Subcutaneous abdominal adipose tissue (tissue), 5 donors: ENCODE measurements at regions not wholly inside any gene's neighbourhood (a gene's known extent, or its start where the extent isn't known, plus 50 kb on each side); places are given as distances from the start of the nearest gene placed in this dataset.

Experiments
- H3K27ac ChIP-seq: one replicate; pipeline ENCODE4 v1.7.0; 2013; ENCODE audit warnings: low read depth, mild to moderate bottlenecking, inconsistent platforms, low read length, moderate library complexity
- H3K27me3 ChIP-seq, 5 donors: one replicate each; pipeline ENCODE4 v1.7.0; 2013; ENCODE audit warnings: low read length in 5 of 5, inconsistent platforms in 1 of 5; ENCODE audit not compliant: control insufficient read depth in 5 of 5, insufficient read depth in 4 of 5
- H3K36me3 ChIP-seq, 5 donors: one replicate each; pipeline ENCODE4 v1.7.0; 2013; ENCODE audit warnings: low read length in 5 of 5; ENCODE audit not compliant: control insufficient read depth in 5 of 5, insufficient read depth in 5 of 5
- H3K4me1 ChIP-seq, 5 donors: one replicate each; pipeline ENCODE4 v1.7.0; 2013; ENCODE audit warnings: low read length in 5 of 5, mild to moderate bottlenecking in 3 of 5, moderate library complexity in 1 of 5; ENCODE audit not compliant: control insufficient read depth in 5 of 5, insufficient read depth in 5 of 5
- H3K4me3 ChIP-seq, 5 donors: one replicate each; pipeline ENCODE4 v1.7.0; 2013; ENCODE audit warnings: low read length in 5 of 5, low read depth in 1 of 5
- H3K9ac ChIP-seq, 5 donors: one replicate each; pipeline ENCODE4 v1.7.0; 2013; ENCODE audit warnings: low read length in 5 of 5, mild to moderate bottlenecking in 4 of 5, moderate library complexity in 3 of 5
- H3K9me3 ChIP-seq, 5 donors: one replicate each; pipeline ENCODE4 v1.7.0; 2013; ENCODE audit warnings: low read length in 5 of 5; ENCODE audit not compliant: control insufficient read depth in 5 of 5
- donor health status: healthy.
- donor health status: healthy.
- donor health status: healthy.
- donor health status: healthy.
- donor health status: healthy.

GRCh38 chr12:88420457-88420856, 159.8 kb downstream of the KITLG start:
- no peaks in the 10 kb centered on the region for H3K36me3 ChIP-seq
- H3K27ac ChIP-seq: no peak overlapping the region
- H3K9me3 ChIP-seq: no peaks in the 10 kb centered on the region
- no peak overlapping the region for H3K4me3 ChIP-seq
- no peak overlapping the region for H3K9ac ChIP-seq
- no peaks in the 10 kb centered on the region for H3K27me3 ChIP-seq
- peaks cover 0 to 8% (median 4%) of the 10 kb centered on the region in 5 donors for H3K4me1 ChIP-seq

GRCh38 chr12:88424791-88425730, 155.2 kb downstream of the KITLG start:
- no peak overlapping the region for H3K9ac ChIP-seq
- no peak overlapping the region for H3K4me3 ChIP-seq
- H3K9me3 ChIP-seq: peaks cover 0 to 5% (median 3%) of the 10 kb centered on the region in 5 donors
- no peaks in the 10 kb centered on the region for H3K27me3 ChIP-seq
- peaks cover 0 to 4% (median 0%) of the 10 kb centered on the region in 5 donors for H3K4me1 ChIP-seq
- H3K27ac ChIP-seq: no peak overlapping the region
- no peaks in the 10 kb centered on the region for H3K36me3 ChIP-seq

- no peaks in the 10 kb centered on the region for H3K36me3 ChIP-seq
- H3K9ac ChIP-seq: no peak overlapping the region
- H3K9me3 ChIP-seq: peaks cover 0 to 5% (median 3%) of the 10 kb centered on the region in 5 donors
- H3K4me1 ChIP-seq: peaks cover 0 to 5% (median 0%) of the 10 kb centered on the region in 5 donors
- H3K4me3 ChIP-seq: no peak overlapping the region
- no peak overlapping the region for H3K27ac ChIP-seq
- no peaks in the 10 kb centered on the region for H3K27me3 ChIP-seq
These were observed 151.9 kb downstream of the KITLG start for GRCh38 chr12:88428350-88428749.

GRCh38 chr12:88431246-88431645, 149.0 kb downstream of the KITLG start:
- no peak overlapping the region for H3K4me3 ChIP-seq
- H3K36me3 ChIP-seq: no peaks in the 10 kb centered on the region
- no peak overlapping the region for H3K9ac ChIP-seq
- H3K27me3 ChIP-seq: no peaks in the 10 kb centered on the region
- H3K4me1 ChIP-seq: peaks cover 0 to 5% (median 0%) of the 10 kb centered on the region in 5 donors
- peaks cover 0 to 5% (median 3%) of the 10 kb centered on the region in 5 donors for H3K9me3 ChIP-seq
- H3K27ac ChIP-seq: no peak overlapping the region

GRCh38 chr12:88432531-88433490, 147.5 kb downstream of the KITLG start:
- Histone ChIP-seq H3K27ac (no peak overlapping the region), H3K9me3 (peaks cover 0 to 10% (median 4%) of the 10 kb centered on the region in 5 donors), H3K4me3 (no peak overlapping the region), H3K27me3 (no peaks in the 10 kb centered on the region), H3K4me1 (peaks cover 0 to 5% (median 0%) of the 10 kb centered on the region in 5 donors), H3K36me3 (no peaks in the 10 kb centered on the region), H3K9ac (no peak overlapping the region)

GRCh38 chr12:88433997-88434703, 146.1 kb downstream of the KITLG start:
- Histone ChIP-seq H3K27me3 (no peaks in the 10 kb centered on the region), H3K4me3 (no peak overlapping the region), H3K36me3 (no peaks in the 10 kb centered on the region), H3K27ac (no peak overlapping the region), H3K9ac (no peak overlapping the region), H3K9me3 (peaks cover 0 to 7% (median 0%) of the 10 kb centered on the region in 5 donors), H3K4me1 (peaks cover 0 to 5% (median 0%) of the 10 kb centered on the region in 5 donors)

GRCh38 chr12:88435334-88436076, 144.8 kb downstream of the KITLG start:
- H3K4me3 ChIP-seq: no peak overlapping the region
- no peak overlapping the region for H3K27ac ChIP-seq
- no peak overlapping the region for H3K9ac ChIP-seq
- H3K9me3 ChIP-seq: peaks cover 0 to 7% (median 0%) of the 10 kb centered on the region in 5 donors
- H3K36me3 ChIP-seq: no peaks in the 10 kb centered on the region
- H3K27me3 ChIP-seq: no peaks in the 10 kb centered on the region
- peaks cover 0 to 5% (median 0%) of the 10 kb centered on the region in 5 donors for H3K4me1 ChIP-seq

GRCh38 chr12:88437226-88437625, 143.0 kb downstream of the KITLG start:
- H3K9me3 ChIP-seq: peaks cover 0 to 7% (median 0%) of the 10 kb centered on the region in 5 donors
- H3K4me1 ChIP-seq: peaks cover 0 to 5% (median 0%) of the 10 kb centered on the region in 5 donors
- no peak overlapping the region for H3K27ac ChIP-seq
- no peaks in the 10 kb centered on the region for H3K36me3 ChIP-seq
- H3K9ac ChIP-seq: no peak overlapping the region
- no peaks in the 10 kb centered on the region for H3K27me3 ChIP-seq
- no peak overlapping the region for H3K4me3 ChIP-seq
